PC-3 (cell line): ENCODE measurements at regions not wholly inside any gene's neighbourhood (a gene's known extent, or its start where the extent isn't known, plus 50 kb on each side); places are given as distances from the start of the nearest gene placed in this dataset.
"Not testable (repeated sequence)": the region's sequence is repeated elsewhere in the genome, so short reads cannot be mapped to it uniquely, and the experiment has no call there.

Source experiments
- ATAC-seq: fragments of 200-7000 bp; cut with Tn5 transposase; 2 replicates; pipeline ENCODE4 v1.9.1; 2020; ENCODE audit warnings: mild to moderate bottlenecking, moderate library complexity
- BruUV-seq: library from RNA; stranded (reverse); fragments of 400-500 nt; replicated peaks from 2 replicates; lab custom pipeline; 2021; lab: Mats Ljungman, UMichigan
- CTCF ChIA-PET: fragments of 300-600 bp; sonication (Branson Sonifier 250); formaldehyde crosslinking; loops from one replicate; lab custom pipeline; 2022; ENCODE audit warnings: antibody characterized with exemption; lab: Charles Lee
- POLR2A ChIA-PET: fragments of 300-600 bp; sonication (Branson Sonifier 250); formaldehyde crosslinking; loops from one replicate; lab custom pipeline; 2022; ENCODE audit warnings: antibody characterized with exemption; ENCODE audit not compliant: unreplicated experiment; lab: Charles Lee
- DNase-seq: peaks from one replicate; pipeline ENCODE4 v3.0.0-alpha.2; 2015
- H2AFZ ChIP-seq: fragments of 300-600 bp; sonication (generic); 2 replicates; pipeline ENCODE4 v1.6.0; 2016; ENCODE audit warnings: antibody characterized with exemption, low read length
- H3F3A ChIP-seq: fragments of 300-600 bp; sonication (generic); one replicate; pipeline ENCODE4 v1.6.0; 2017; ENCODE audit warnings: antibody characterized with exemption, low read length, control low read depth, mild to moderate bottlenecking; ENCODE audit not compliant: unreplicated experiment
- H3K27ac ChIP-seq: fragments of 300-600 bp; sonication (generic); 2 replicates; pipeline ENCODE4 v1.5.1; 2016; ENCODE audit warnings: mild to moderate bottlenecking, low read length
- H3K27me3 ChIP-seq: fragments of 300-600 bp; sonication (generic); 2 replicates; pipeline ENCODE4 v1.6.1; 2016; ENCODE audit warnings: low read length, mixed read lengths
- H3K36me3 ChIP-seq: fragments of 300-600 bp; sonication (generic); 2 replicates; pipeline ENCODE4 v1.6.1; 2016; ENCODE audit warnings: low read depth, mixed run types, low read length, mixed read lengths
- H3K4me1 ChIP-seq: fragments of 300-600 bp; sonication (generic); 2 replicates; pipeline ENCODE4 v1.5.1; 2016; ENCODE audit warnings: low read length; ENCODE audit not compliant: insufficient read depth
- H3K4me2 ChIP-seq: fragments of 300-600 bp; sonication (generic); 2 replicates; pipeline ENCODE4 v1.6.0; 2016; ENCODE audit warnings: low read length
- H3K4me3 ChIP-seq: fragments of 300-600 bp; sonication (generic); 2 replicates; pipeline ENCODE4 v1.5.1; 2016; ENCODE audit warnings: mild to moderate bottlenecking, low read length, mixed read lengths
- H3K79me2 ChIP-seq: fragments of 300-600 bp; sonication (generic); 2 replicates; pipeline ENCODE4 v1.6.1; 2017; ENCODE audit warnings: low read length, mixed read lengths
- H3K9ac ChIP-seq: fragments of 300-600 bp; sonication (generic); 2 replicates; pipeline ENCODE4 v1.6.0; 2016; ENCODE audit warnings: mild to moderate bottlenecking, low read length
- H3K9me2 ChIP-seq: fragments of 300-600 bp; sonication (generic); replicated peaks from 2 replicates; pipeline ENCODE4 v1.6.1; 2016; ENCODE audit warnings: mixed run types, low read length, mixed read lengths
- H3K9me3 ChIP-seq: fragments of 300-600 bp; sonication (generic); 2 replicates; pipeline ENCODE4 v1.6.1; 2016; ENCODE audit warnings: low read length, mixed read lengths
- H4K20me1 ChIP-seq: fragments of 300-600 bp; sonication (generic); 2 replicates; pipeline ENCODE4 v1.6.1; 2016; ENCODE audit warnings: low read length, mixed read lengths
- intact Hi-C: fragments of 100-400 bp; cut with micrococcal nuclease; formaldehyde crosslinking; loops from 2 replicates; pipeline ENCODE4 v1.9.0; 2023

GRCh38 chr7:73147681-73148080 lies 61.8 kb upstream of the SPDYE9 start:
- intact Hi-C loops, BruUV-seq, H4K20me1 ChIP-seq, H3K4me1 ChIP-seq, ATAC-seq, H3K9ac ChIP-seq, H3K9me3 ChIP-seq, H3K4me3 ChIP-seq, DNase-seq, H2AFZ ChIP-seq, H3K27me3 ChIP-seq, POLR2A ChIA-PET, H3K9me2 ChIP-seq, H3K4me2 ChIP-seq, H3K79me2 ChIP-seq, H3K27ac ChIP-seq, H3K36me3 ChIP-seq, CTCF ChIA-PET, H3F3A ChIP-seq: not testable (repeated sequence)

- H2AFZ ChIP-seq, DNase-seq, BruUV-seq, H3K9ac ChIP-seq, H3K9me3 ChIP-seq, H3K79me2 ChIP-seq, ATAC-seq, H3K27me3 ChIP-seq, CTCF ChIA-PET, H3F3A ChIP-seq, H3K9me2 ChIP-seq, H4K20me1 ChIP-seq, intact Hi-C loops, H3K36me3 ChIP-seq, H3K4me2 ChIP-seq, H3K27ac ChIP-seq, H3K4me3 ChIP-seq, H3K4me1 ChIP-seq, POLR2A ChIA-PET: not testable (repeated sequence)
Measured at GRCh38 chr7:73143993-73144392, 58.2 kb upstream of the SPDYE9 start.

- H3K9me3 ChIP-seq, H3F3A ChIP-seq, H3K79me2 ChIP-seq, BruUV-seq, H3K9me2 ChIP-seq, H3K27ac ChIP-seq, H3K27me3 ChIP-seq, H3K4me1 ChIP-seq, POLR2A ChIA-PET, H3K4me2 ChIP-seq, intact Hi-C loops, H4K20me1 ChIP-seq, ATAC-seq, CTCF ChIA-PET, H3K9ac ChIP-seq, DNase-seq, H3K36me3 ChIP-seq, H2AFZ ChIP-seq, H3K4me3 ChIP-seq: not testable (repeated sequence)
Measured at GRCh38 chr7:73137922-73138321, 52.1 kb upstream of the SPDYE9 start.
